Activated effector memory CD4-positive, alpha-beta T cell treated with anti-CD3 and anti-CD28 coated beads, Interleukin-2, amount 50 U/mL, for 16 hours (primary cell): ENCODE measurements at regions not wholly inside any gene's neighbourhood (a gene's known extent, or its start where the extent isn't known, plus 50 kb on each side); places are given as distances from the start of the nearest gene placed in this dataset.

Experiments used
- DNase-seq: peaks from one replicate; pipeline ENCODE4 v3.0.0-alpha.2; 2020

DNA sequence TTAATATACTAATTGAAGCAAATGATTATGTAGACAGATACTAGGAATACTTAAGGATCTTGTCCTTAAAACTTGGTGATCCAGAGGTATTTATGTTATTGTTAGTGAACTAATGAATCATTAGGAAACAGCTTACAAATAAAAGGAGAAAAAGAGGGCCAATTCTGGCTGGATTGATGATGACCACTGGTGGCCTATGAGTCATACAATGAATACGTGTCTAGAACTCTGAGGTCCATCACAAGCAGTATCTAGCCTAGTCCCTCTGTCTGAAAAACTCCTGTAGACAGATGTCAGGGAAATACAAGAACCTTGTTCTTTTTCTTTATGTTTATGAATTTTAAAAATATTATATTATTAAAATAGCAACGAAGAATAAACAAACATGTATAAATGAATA is 51.7 kb upstream of the RTL1 start:
- no peak for DNase-seq

DNA sequence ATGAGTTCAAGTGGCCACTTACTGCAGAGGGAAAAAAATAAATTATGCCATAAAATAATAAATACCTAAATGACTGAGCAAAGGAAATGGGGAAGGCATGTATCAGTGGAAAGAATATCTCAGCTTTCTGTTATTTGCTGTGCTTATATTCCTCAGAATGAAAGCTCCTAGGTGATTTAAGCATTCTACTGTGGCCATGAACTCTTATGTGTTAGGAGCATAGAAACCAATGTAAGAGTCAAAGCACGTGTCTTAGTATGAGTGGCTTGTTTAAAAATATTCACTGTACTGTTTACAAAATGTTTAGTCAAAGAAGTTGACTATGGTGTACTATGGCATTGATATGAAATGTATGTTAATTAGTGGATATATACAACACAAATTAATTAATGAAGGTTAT is 59.0 kb upstream of the RTL1 start:
- DNase-seq = no peak

DNA sequence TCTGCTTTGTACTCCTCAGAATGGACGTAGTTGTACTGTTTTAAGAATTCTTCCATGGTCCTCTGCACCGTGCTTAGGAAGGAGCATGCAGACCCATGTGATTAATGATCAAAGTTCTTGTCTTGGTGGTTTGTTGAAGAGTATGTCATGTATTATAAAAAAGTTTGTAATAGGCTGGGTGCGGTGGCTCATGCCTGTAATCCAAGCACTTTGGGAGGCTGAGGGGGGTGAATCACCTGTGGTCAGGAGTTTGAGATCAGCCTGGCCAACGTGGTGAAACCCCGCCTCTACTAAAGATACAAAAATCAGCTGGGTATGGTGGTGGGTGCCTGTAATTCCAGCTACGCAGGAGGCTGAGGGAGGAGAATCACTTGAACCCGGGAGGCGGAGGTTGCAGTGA is 61.8 kb upstream of the RTL1 start:
- DNase-seq = no peak

DNA sequence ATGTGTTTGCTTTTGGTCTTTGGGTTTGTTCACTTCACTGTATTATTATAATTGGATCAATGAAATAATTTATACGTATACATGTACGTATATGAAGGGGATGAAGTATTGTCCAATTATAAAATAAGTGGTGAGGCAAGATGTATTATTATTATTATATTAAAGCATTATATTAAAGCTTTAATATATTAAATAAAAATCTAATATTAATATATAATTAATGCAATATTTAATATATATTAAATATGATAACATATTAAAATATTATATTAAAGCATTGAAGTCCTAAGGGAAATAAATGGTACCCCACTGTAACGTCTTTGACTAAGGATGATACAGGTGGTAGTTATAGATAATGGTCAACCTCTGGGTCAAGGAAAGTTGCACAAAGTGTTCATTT is 63.7 kb upstream of the RTL1 start:
- no peak for DNase-seq

DNA sequence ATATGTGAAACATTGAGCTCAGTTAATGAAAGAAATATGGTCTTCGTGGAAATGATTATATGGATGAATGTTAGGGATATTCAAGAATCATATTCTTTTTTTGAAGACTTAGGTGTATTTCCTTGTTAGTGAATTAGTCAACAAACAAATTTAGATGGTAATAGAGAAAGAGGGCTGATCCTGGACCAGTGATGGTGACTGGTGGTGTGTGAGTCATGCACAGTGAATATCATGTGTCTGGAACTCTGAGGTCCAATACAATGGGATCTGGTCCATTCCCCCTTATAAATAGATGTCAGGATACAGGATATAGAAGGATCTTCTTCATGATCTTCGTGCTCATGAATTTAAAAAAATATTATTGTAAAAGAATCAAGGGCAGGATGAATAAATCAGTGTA is 64.4 kb upstream of the RTL1 start:
- DNase-seq = no peak

DNA sequence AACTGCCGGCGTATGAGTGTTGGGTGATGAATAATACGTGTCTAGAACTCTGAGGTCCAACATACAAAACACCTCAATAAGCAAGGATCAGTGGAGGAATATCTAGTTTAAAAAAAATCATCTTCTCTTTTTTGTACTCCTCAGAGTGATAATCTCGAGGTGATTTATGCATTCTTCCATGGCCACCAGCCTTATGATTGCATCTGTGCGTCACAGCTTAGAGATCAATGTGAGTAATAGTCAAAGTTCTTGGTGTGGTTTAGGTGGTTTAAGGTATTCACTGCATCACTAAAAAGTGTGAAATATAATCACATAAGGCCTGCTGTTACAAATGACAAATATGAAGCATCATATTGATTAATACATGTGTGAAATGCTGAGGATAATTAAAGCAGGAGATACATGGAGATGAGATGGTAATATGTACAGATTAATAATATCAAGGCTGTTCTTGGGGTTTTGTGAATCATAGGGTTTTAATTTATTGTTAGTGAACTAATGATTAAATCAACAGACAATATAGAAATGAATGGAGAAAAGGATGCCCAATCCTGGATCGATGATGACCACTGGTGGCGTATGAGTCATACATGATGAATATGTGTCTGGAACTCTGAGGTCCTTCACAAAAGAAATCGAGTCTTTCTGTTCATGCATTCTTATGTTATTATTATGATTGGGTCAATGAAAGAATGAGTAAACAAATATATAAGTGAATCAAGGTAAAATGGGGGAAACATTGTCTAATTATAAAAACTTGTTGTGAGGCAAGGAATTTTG is 68.8 kb upstream of the RTL1 start:
- no peak for DNase-seq

DNA sequence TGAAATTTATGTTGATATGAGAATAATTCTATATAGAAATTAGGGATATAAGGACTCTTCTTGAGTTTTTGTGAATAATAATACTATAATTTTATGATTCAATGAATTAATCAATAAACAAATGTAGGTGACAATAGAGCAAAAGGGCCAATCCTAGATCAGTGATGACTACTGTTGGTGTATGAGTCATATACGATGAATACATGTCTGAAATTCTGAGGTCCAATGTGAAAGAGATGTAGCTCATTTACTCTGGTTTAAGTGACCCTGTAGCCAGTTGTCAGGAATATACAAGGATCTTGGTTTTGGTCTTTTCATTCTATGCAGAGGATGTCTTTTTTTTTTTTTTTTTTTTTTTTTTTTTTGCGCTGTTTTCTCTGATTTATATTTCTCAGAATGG is 72.1 kb upstream of the RTL1 start:
- no peak for DNase-seq

DNA sequence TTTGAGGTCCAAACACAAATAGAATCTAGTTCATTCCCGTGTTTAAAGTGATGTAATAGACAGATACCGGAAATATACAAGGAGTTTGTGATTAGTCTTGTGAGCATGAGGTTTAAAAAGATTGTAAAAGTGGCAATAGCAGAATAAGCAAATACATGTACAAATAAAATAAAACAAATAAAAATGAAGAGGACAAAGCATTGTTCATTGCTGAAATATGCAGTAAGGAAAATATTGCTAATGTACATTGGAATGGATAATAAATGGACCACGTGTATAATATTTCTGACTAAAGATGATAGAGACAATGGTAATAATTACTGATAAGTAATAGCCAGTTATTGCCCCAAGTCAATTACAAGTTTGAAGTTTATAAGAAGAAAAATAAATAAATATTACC is 75.6 kb upstream of the RTL1 start:
- no peak for DNase-seq

DNA sequence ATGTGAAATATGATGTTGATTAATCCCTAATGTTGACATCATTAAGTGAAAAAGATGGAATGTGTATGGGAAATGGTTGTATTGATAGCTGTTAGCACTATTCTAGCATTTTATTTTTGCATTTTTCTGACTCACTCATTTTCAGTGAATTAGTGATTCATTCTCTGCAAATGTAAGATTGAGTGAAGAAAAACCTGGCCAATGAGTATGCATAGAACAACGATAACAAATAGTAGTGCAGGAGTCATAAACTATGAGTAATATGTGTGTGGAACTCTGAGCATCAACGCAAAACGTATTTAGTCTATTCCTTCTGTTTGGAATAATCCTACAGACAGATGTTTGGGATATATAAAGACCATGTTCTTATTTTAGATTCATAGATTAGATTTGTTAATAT is 76.3 kb upstream of the RTL1 start:
- DNase-seq = no peak

DNA sequence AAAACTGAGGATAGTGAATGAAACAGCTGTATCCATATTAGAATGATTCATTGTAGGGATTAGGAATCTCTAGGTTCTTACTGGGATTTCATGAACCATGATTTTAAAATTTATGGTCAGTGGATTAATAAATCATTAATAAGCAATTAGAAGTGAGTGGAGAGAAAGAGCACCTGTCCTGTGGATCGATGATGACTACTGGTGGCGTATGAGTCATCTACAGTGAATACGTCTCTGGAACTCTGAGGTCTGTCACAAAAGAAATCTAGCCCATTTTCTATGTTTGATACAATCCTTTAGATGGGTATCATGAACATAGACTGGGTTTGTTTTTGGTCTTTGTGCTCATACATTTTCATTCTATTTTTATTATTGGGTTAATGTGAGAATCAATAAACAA is 77.3 kb upstream of the RTL1 start:
- DNase-seq = no peak

DNA sequence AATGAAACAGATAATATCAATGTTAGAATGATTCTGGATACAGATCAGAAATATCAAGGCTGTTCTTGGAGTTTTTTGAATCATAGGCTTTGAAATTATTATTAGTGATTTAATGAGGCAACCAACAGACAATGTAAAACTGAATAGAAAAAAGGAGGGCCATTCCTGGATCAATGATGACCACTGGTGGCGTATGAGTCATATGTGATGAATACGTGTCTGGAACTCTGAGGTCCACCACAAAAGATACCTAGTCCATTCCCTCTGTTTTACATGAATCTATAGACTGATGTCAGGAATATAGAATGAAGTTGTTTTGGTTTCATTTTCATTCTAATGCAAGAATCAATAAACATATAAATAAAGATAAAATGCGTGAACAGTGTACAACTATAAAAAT is 78.3 kb upstream of the RTL1 start:
- no peak for DNase-seq

DNA sequence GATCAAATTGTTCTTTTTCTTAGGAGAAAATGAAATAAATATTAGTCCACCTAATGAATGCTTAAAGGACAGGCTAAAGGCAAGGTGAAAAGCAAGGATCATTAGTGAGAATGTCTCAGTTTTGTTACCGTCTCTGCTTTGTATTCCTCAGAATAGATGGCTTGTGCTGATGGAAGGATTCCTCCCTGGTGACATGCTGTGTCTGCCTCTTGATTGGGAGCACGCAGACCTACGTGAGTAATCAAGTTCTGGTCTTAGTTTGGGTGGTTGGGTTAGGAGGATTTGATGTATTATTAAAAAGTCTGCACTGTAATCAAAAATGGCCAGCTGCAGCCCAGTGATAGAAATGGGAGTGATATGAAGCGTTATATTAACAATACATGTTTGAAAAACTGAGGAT is 78.8 kb upstream of the RTL1 start:
- DNase-seq = no peak

DNA sequence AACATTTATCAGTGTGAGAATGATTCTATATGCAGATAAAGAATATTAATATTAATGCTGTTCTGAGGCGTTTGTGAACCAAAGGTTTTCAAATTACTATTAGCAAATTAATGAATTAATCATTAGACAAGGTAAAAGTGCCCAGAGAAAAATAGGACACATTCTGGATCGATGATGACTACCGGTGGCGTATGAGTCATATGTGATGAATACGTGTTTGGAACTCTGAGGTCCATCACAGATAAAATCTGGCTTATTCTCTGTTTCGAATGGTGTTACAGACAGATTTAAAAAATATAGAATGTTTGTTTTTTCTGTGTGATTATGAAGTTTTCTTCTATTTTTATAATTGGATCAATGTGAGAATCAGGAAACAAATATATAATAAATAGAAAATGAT is 79.2 kb upstream of the RTL1 start:
- no peak for DNase-seq

DNA sequence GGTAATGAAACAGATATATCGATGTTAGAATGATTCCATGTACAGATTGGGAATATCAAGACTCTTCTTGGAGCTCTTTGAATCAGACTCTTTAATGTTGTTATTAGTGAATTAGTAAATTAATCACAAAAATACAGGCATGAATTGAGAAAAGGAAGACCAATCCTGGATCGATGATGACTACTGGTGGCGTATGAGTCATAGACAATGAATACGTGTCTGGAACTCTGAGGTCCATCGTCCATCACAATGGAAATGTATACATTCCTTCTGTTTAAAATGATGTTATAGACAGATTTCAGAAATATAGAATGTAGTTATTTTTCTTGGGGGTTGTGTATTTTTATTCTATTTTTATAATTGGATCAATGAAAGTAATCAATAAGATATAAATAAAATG is 80.2 kb upstream of the RTL1 start:
- DNase-seq = no peak

DNA sequence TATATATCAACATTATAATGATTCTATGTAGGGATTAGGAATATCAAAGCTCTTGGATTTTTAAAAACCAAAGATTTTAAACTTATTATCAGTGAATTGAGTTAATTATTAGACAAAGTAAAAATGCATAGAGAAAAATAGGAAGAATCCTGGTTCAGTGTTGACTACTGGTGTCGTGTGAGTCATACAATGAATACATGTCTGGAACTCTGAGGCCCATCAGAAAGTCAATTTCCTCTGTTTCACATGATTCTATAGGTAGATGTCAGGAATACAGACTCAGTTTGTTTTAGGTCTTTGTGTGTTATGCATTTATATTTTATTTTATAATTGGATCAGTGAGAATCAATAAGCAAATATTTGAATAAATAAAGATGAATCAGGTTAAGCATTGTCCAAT is 84.5 kb upstream of the RTL1 start:
- DNase-seq = no peak

DNA sequence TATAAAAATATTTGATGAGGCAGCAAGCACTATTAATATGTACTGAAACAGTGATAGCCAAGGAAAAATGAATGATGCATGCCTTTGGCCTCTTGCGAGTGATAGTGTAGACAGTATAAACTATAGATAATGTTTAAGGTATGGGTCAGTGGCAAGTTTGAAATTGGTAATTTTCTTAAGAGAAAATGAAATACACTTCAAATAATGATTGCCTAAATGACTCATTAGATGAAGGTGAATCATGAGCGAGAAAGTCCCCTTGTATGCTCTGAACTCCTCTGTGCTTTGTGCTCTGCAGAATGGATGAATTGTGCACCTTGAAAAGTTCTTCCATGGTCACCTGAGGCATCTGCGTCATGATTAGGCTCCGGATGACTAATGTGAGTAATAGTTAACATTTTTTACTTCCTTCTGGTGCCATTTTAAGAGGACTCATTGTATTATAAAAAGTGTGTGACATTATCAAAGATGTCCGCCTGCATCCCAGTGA is 84.9 kb upstream of the RTL1 start:
- no peak for DNase-seq

DNA sequence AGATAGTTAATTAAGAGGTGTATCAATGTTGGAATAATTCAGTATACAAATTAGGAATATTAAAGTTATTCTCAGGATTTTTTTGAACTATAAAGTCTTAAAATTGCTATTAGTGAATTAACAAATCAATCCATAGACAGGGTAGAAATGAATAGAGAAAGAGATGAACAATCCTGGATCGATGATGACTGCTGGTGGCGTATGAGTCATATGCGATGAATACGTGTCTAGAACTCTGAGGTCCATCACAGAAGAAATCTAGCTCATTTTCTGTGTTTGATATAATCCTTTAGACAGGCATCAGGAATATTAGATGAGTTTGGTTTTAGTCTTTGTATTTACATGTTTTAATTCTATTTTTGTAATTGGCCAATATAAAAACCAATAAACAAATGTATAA is 85.4 kb upstream of the RTL1 start:
- no peak for DNase-seq

DNA sequence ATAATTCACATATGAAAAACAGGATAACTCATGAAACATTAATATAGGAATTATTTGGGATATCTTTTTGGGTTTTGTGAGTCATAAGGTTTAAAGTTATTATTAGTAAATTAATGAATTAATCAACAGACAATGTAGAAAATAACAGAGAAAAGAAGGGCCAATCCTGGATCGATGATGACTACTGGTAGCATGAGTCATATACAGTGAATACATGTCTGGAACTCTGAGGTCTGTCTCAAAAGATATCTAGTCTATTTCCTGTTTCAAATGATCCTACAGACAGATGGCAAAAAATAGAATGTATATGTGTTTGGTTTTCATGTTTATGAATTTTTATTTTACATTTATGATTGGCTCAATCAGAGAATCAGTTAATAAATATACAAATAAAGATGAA is 86.4 kb upstream of the RTL1 start:
- no peak for DNase-seq

DNA sequence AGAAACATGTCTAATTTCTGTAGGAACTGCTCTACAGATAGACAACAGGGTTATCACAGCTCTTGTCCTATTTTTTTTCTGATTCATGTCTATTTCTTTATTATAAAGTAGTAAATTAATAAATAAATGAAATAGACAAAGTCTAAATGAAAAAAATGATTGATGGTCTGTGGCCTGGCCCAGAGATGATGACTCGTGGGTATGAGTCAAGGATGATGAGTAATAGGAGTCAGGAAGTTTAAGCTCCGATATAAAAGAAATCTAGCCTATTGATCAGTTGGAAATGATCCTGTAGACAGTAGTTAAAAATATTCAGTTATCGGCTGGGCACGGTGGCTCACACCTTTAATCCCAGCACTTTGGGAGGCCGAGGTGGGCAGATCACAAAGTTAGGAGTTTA is 90.6 kb upstream of the RTL1 start:
- no peak for DNase-seq

DNA sequence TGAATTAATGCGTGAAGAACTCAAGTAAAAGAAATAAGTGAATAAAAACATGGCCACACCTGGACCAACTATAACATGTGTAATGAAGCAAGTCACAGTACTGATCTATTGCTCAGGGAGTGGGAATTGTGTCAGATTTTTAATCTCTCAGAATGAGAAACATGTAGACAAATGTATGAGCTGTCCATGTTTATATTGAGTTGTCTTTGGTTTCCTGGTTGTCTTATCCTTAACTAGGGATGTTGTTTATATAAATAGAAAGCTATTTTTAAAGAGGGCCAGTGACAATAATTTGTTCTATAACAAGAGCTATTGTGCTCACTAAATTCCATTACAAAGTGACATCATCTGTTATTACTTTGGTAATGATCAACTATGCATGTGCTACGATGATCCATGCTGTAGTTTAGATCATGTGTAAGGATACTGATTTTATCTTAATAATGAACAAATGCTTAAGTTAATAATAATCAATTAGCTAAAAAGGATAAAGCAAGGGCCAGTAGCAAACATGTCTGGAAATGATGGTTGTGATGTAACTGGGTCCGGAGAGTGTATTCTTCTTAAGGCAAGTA is 91.3 kb upstream of the RTL1 start:
- DNase-seq = no peak

DNA sequence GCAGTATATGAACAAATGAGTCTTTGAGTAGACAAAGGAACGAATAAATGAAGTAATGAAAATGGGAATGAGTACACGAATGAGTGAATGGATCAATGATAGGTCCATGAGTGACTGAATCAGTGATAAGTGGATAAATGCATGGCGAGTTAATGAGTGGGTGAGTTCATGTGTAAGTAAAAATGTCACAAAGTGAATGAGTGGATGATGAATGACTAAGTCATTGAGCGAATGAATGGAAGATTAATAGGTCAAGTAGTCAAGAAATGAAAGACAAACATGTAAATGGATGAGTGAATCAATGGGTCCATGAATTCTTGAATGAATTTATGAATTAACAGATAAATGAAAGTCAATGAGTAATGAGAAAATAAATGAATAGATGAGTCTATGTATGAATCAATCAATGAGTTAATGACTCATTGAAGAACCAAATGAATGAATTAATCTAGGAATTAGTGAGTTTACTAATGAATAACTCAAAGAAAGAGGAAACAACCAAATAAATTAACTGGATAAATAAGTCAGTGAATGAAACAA is 97.3 kb upstream of the RTL1 start:
- DNase-seq = no peak

DNA sequence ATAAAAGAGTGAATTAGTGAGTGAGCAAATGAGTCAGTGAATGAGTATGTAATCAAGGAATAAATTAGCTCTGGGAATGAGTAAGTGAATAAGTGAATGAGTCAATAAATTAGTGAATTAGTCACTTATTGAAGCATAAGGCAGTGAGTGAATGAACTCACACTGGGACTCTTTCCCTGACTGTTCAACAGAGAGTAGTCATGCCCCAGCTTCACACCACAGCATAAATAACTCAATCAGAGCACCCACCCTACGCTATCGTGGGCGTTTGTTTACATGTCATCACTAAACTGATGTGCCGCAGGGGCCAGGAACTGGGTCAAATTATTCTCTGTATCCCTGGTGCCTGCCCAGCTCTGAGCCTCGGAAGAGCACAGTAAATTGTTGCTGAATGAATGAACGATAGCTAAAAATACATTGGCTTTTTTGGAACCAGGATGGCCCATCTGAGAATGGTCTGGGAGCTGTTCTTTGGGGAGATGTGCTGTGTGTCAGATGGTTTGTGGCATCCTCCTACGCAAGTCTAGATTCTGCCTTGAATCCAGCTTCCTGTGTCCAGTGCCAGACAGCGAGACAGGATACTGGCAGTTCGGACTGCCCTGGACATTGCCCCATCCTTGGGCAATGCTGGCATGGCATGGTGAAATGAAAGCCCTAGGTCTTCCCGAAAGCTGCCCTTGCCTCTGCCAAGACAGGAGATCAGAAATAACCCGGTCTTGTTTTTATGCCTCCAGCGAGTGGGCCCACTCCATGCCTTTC is 98.0 kb upstream of the RTL1 start:
- no peak for DNase-seq

DNA sequence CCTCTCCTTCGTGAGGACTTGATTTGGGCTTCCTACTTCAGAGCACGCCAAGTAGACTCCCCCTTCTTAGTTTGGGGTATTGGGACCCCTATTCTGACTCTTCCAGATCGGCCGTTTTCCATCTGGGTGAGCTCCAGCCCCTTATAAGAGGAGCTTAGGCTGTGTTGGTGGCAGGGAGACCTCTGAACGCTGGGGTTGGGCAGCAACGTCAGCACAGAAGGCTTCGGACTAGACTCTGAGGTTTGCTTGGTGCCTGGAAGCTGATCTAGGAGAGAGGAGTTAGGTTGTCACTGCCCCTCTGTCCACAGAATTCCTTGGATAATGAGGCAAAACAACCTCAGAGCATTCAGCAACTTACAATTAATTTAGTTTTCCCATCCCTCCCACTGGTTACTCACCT is 99.2 kb upstream of the RTL1 start:
- DNase-seq = no peak

DNA sequence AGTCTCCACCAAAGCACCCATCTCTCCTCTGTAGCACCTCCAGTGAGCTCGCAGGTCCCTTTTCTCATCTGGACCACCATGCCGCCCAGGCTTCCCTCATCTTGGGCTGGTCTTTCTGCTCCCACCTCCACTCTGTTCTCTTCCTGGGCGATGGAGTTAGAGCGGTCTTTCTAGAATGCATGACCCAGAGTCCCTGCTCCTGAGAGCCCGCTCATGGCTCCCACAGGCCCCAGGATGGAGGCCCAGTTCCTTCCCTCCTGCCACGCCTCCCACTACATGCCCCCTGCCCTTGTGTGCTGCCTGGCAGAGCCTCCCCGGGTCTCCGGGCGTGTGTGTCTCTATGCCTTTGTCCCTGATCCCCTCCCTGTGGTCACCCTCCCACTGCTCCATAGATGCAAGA is 100.7 kb upstream of the RTL1 start:
- no peak for DNase-seq
